Suprapubic skin (tissue), 4 donors: ENCODE measurements at regions not wholly inside any gene's neighbourhood (a gene's known extent, or its start where the extent isn't known, plus 50 kb on each side); places are given as distances from the start of the nearest gene placed in this dataset.

Experiments used
- CTCF ChIP-seq, 2 donors: fragments of 200-600 bp in 1 of 2; fragments of 450-650 bp in 1 of 2; sonication (generic) in 1 of 2; IDR thresholded peaks; one replicate each; pipeline ENCODE4 v1.5.1; 2016 to 2019; ENCODE audit warnings: antibody characterized with exemption in 2 of 2, mild to moderate bottlenecking in 1 of 2, moderate library complexity in 1 of 2
- EP300 ChIP-seq: sonication (generic); formaldehyde crosslinking; IDR thresholded peaks from one replicate; pipeline ENCODE4 v1.6.1; 2017; ENCODE audit warnings: antibody characterized with exemption
- POLR2AphosphoS5 ChIP-seq, 3 donors: sonication (generic); formaldehyde crosslinking; IDR thresholded peaks; one replicate each; pipeline ENCODE4 v1.6.1; 2017; ENCODE audit warnings: antibody characterized with exemption in 3 of 3

- peak in 1 of 2 donors; percentile 5 for TF ChIP-seq CTCF (IDR thresholded peaks at IDR 0.05)
- TF ChIP-seq EP300 = no peak
- TF ChIP-seq POLR2AphosphoS5 (IDR thresholded peaks at IDR 0.05) = no peak
These were observed 106.3 kb upstream of the LYPLAL1 start for GRCh38 chr1:219067350-219067712.
